ENCODE measurements at regions not wholly inside any gene's neighbourhood (a gene's known extent, or its start where the extent isn't known, plus 50 kb on each side); places are given as distances from the start of the nearest gene placed in this dataset.

DNA sequence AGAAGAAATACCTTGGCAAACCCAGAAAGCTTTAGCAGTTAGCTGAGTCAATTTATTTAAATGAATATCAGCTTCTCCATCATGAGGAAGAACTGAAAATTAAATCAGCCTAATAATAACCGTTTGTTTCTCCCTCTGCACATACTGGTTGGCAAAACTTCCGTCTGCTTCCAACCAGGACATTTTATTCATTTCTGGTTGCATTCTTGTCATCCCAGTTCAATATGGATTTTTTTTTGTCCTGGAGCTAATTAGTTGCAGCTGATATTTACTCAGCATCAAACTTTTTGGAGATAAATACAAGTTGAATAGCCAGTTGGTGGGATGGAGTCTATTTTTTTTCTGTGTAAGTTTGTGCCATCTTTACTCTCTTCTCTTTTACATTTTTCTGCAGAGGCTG is 126.5 kb upstream of the GDNF start:
- CTCF ChIA-PET = no interaction called here
- in situ Hi-C loops (cut with HindIII; ENCODE audit: low pct_unique_long_range_greater_than_20kb, low sequenced_read_pairs) (no loop called here), intact Hi-C loops (cut with micrococcal nuclease; ENCODE audit: unreplicated experiment) (no loop called here)
- POLR2A ChIA-PET = no interaction called here
- H3K4me3 ChIP-seq (ENCODE audit: low read depth in 2 of 2, low read length in 2 of 2) = no peak overlapping the region
- H3K36me3 ChIP-seq (ENCODE audit: control insufficient read depth, insufficient read depth, low read length) = no peaks in the 10 kb centered on the region
- H3K9me3 ChIP-seq (ENCODE audit: control insufficient read depth, insufficient read depth, low read depth, low read length) = no peaks in the 10 kb centered on the region
- BruUV-seq (replicated peaks) = no TSS peak
- H3K27me3 ChIP-seq (ENCODE audit: control insufficient read depth, insufficient read depth, low read length) = no peaks in the 10 kb centered on the region
- DNase-seq (ENCODE audit: low read depth, low spot score) = no peak
- H3K27ac ChIP-seq (ENCODE audit: low read length) = no peak overlapping the region
- ATAC-seq = no peak
- TF ChIP-seq SIN3A (IDR thresholded peaks at IDR 0.05; ENCODE audit: borderline replicate concordance, insufficient read depth, low read depth, low read length) = no peak
- H3K4me1 ChIP-seq (ENCODE audit: control insufficient read depth, insufficient read depth, low read length) = no peaks in the 10 kb centered on the region

DNA sequence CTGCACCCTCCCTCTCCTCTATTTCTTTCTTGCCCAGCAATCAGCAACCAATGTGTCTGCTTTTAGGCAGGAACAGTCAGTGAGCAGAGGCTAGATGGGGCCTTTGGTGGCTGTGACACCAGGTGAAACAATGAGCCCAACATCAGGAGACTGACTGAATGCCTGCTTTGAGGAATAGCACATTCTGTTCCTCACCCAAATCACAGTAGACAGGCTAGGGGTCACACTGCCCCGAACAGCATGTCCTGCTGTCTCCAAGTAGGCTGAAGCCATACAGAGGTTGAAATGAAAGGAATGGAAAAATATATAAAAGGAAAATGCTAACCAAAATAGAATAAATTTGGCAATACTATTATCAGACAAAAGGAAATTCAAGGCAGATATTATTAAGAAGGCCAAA is 122.5 kb upstream of the GDNF start:
- DNase-seq (ENCODE audit: low read depth, low spot score) (no peak), ATAC-seq (no peak)
- Histone ChIP-seq H3K27ac (ENCODE audit: low read length) (no peak overlapping the region), H3K36me3 (ENCODE audit: control insufficient read depth, insufficient read depth, low read length) (no peaks in the 10 kb centered on the region), H3K4me3 (ENCODE audit: low read depth in 2 of 2, low read length in 2 of 2) (no peak overlapping the region), H3K9me3 (ENCODE audit: control insufficient read depth, insufficient read depth, low read depth, low read length) (peaks cover 5% of the 10 kb centered on the region; the same call in 1 of the 2 replicates), H3K4me1 (ENCODE audit: control insufficient read depth, insufficient read depth, low read length) (no peaks in the 10 kb centered on the region), H3K27me3 (ENCODE audit: control insufficient read depth, insufficient read depth, low read length) (no peaks in the 10 kb centered on the region)
- in situ Hi-C loops (cut with HindIII; ENCODE audit: low pct_unique_long_range_greater_than_20kb, low sequenced_read_pairs) (no loop called here), intact Hi-C loops (cut with micrococcal nuclease; ENCODE audit: unreplicated experiment) (no loop called here)
- ChIA-PET POLR2A (no interaction called here), CTCF (no interaction called here)
- TF ChIP-seq SIN3A (IDR thresholded peaks at IDR 0.05; ENCODE audit: borderline replicate concordance, insufficient read depth, low read depth, low read length) = no peak
- no TSS peak for BruUV-seq (replicated peaks)

DNA sequence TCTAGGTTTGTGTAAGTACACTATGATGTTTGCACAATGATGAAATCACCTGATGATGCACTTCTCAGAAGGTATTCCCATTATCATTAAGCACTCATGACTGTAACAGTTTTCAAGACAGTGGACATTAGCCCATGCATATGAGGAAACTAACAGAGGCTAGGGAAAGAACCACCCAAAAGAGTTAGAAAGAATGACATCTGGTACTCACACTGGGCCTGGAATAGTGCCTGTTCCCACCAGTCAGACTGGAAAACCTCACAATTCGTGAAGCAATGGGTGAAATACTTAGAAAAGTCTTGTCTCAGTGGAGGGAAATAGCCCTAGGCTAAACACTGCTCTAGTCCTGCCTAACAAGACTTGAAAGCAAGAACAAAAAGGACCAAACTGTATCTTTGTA is 117.4 kb upstream of the GDNF start:
- in situ Hi-C loops (cut with HindIII; ENCODE audit: low pct_unique_long_range_greater_than_20kb, low sequenced_read_pairs) (no loop called here), intact Hi-C loops (cut with micrococcal nuclease; ENCODE audit: unreplicated experiment) (no loop called here)
- ATAC-seq (no peak), DNase-seq (ENCODE audit: low read depth, low spot score) (no peak)
- ChIA-PET CTCF (no interaction called here), POLR2A (no interaction called here)
- no TSS peak for BruUV-seq (replicated peaks)
- Histone ChIP-seq H3K36me3 (ENCODE audit: control insufficient read depth, insufficient read depth, low read length) (no peaks in the 10 kb centered on the region), H3K4me1 (ENCODE audit: control insufficient read depth, insufficient read depth, low read length) (no peaks in the 10 kb centered on the region; the same call in 1 of the 2 replicates), H3K27me3 (ENCODE audit: control insufficient read depth, insufficient read depth, low read length) (no peaks in the 10 kb centered on the region), H3K4me3 (ENCODE audit: low read depth in 2 of 2, low read length in 2 of 2) (no peak overlapping the region), H3K27ac (ENCODE audit: low read length) (no peak overlapping the region), H3K9me3 (ENCODE audit: control insufficient read depth, insufficient read depth, low read depth, low read length) (peaks cover 5% of the 10 kb centered on the region; the same call in 1 of the 2 replicates)
- TF ChIP-seq SIN3A (IDR thresholded peaks at IDR 0.05; ENCODE audit: borderline replicate concordance, insufficient read depth, low read depth, low read length) (no peak), POLR2AphosphoS5 (IDR thresholded peaks at IDR 0.05; ENCODE audit: low read depth, low read length) (no peak), TCF7L2 (IDR thresholded peaks at IDR 0.05; ENCODE audit: low read depth, low read length) (no peak)
- TF ChIP-seq, protein P1, sequence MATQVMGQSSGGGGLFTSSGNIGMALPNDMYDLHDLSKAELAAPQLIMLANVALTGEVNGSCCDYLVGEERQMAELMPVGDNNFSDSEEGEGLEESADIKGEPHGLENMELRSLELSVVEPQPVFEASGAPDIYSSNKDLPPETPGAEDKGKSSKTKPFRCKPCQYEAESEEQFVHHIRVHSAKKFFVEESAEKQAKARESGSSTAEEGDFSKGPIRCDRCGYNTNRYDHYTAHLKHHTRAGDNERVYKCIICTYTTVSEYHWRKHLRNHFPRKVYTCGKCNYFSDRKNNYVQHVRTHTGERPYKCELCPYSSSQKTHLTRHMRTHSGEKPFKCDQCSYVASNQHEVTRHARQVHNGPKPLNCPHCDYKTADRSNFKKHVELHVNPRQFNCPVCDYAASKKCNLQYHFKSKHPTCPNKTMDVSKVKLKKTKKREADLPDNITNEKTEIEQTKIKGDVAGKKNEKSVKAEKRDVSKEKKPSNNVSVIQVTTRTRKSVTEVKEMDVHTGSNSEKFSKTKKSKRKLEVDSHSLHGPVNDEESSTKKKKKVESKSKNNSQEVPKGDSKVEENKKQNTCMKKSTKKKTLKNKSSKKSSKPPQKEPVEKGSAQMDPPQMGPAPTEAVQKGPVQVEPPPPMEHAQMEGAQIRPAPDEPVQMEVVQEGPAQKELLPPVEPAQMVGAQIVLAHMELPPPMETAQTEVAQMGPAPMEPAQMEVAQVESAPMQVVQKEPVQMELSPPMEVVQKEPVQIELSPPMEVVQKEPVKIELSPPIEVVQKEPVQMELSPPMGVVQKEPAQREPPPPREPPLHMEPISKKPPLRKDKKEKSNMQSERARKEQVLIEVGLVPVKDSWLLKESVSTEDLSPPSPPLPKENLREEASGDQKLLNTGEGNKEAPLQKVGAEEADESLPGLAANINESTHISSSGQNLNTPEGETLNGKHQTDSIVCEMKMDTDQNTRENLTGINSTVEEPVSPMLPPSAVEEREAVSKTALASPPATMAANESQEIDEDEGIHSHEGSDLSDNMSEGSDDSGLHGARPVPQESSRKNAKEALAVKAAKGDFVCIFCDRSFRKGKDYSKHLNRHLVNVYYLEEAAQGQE (IDR thresholded peaks at IDR 0.05; ENCODE audit: insufficient read depth in 1 of 2, low read depth in 2 of 2, low read length in 1 of 2) = no peak
- TF ChIP-seq, protein P2, sequence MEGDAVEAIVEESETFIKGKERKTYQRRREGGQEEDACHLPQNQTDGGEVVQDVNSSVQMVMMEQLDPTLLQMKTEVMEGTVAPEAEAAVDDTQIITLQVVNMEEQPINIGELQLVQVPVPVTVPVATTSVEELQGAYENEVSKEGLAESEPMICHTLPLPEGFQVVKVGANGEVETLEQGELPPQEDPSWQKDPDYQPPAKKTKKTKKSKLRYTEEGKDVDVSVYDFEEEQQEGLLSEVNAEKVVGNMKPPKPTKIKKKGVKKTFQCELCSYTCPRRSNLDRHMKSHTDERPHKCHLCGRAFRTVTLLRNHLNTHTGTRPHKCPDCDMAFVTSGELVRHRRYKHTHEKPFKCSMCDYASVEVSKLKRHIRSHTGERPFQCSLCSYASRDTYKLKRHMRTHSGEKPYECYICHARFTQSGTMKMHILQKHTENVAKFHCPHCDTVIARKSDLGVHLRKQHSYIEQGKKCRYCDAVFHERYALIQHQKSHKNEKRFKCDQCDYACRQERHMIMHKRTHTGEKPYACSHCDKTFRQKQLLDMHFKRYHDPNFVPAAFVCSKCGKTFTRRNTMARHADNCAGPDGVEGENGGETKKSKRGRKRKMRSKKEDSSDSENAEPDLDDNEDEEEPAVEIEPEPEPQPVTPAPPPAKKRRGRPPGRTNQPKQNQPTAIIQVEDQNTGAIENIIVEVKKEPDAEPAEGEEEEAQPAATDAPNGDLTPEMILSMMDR (IDR thresholded peaks at IDR 0.05) = no peak
